ENCODE measurements at regions not wholly inside any gene's neighbourhood (a gene's known extent, or its start where the extent isn't known, plus 50 kb on each side); places are given as distances from the start of the nearest gene placed in this dataset.
A peak's percentile ranks its signal among the peaks of the same experiment; 100 is the strongest.

GRCh38 chr9:4380406-4380805, 80.5 kb upstream of the GLIS3 start:
- no peaks in the 10 kb centered on the region for H3K36me3 Mint-ChIP-seq
- H3K27ac Mint-ChIP-seq = no peak overlapping the region
- H3K4me3 Mint-ChIP-seq = no peak overlapping the region
- DNase-seq (ENCODE audit: low spot score) (no peak), ATAC-seq (no peak)
- POLR2A ChIA-PET = no interaction called here
- no peaks in the 10 kb centered on the region for H3K9me3 Mint-ChIP-seq
- TF ChIP-seq, protein P1, sequence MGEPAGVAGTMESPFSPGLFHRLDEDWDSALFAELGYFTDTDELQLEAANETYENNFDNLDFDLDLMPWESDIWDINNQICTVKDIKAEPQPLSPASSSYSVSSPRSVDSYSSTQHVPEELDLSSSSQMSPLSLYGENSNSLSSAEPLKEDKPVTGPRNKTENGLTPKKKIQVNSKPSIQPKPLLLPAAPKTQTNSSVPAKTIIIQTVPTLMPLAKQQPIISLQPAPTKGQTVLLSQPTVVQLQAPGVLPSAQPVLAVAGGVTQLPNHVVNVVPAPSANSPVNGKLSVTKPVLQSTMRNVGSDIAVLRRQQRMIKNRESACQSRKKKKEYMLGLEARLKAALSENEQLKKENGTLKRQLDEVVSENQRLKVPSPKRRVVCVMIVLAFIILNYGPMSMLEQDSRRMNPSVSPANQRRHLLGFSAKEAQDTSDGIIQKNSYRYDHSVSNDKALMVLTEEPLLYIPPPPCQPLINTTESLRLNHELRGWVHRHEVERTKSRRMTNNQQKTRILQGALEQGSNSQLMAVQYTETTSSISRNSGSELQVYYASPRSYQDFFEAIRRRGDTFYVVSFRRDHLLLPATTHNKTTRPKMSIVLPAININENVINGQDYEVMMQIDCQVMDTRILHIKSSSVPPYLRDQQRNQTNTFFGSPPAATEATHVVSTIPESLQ (CRISPR knock-in tag; IDR thresholded peaks at IDR 0.05) = no peak
- TF ChIP-seq NFE2L1 (CRISPR knock-in tag; IDR thresholded peaks at IDR 0.05) (no peak), MXD4 (CRISPR knock-in tag; IDR thresholded peaks at IDR 0.05; ENCODE audit: borderline replicate concordance) (no peak), TEAD1 (CRISPR knock-in tag; IDR thresholded peaks at IDR 0.05) (no peak), CBFB (CRISPR knock-in tag; IDR thresholded peaks at IDR 0.05; ENCODE audit: low read depth) (no peak), RELA (CRISPR knock-in tag; IDR thresholded peaks at IDR 0.05; ENCODE audit: borderline replicate concordance) (no peak)
- peaks cover 12% of the 10 kb centered on the region for H3K4me1 Mint-ChIP-seq
- H3K27me3 Mint-ChIP-seq (ENCODE audit: low read depth) = no peaks in the 10 kb centered on the region
- CTCF ChIA-PET = no interaction called here

DNA sequence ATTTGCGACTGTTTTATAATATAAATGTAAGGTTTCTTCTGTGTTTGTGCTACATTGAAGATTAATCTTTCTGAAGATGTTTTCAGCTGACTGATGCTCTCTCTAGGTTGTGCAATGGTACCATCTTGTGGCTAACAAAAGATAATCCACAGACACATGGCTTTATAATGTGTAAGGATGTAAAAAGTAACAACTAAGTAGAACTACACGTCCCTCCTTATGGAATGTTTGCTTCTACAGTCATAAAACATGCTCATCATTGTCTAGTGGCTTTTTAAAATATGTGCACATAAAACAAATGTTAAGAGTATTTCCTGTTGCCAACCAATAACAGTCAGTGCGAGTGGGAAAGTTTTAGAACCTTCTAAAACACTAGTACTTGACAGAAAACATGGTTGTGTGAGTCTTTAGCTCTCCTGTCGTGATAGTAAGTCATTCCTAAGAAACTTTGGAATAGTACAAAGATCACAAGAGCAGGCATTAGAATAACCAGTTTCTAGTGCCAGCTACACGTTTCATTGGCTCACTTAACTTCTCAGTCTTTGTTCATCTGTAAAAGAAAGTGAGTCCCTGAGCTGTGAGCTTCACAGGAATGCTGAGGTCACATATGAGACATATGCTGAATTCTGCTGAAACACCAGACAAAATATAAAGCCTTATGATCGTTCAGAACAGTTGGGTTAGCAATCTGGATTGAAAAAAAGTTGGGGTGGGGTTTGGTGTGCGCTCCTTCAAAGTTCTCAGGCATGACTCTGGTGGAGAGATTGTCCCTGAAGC, 75.7 kb upstream of the GLIS3 start:
- ChIA-PET CTCF (interaction anchor here (1.1 to 2.2 kb wide), 7 partner anchors 9 to 387 kb away, joined by 4 to 9 read pairs (median 5); no protein-coding TSS in a partner anchor), POLR2A (no interaction called here)
- no peak overlapping the region for H3K27ac Mint-ChIP-seq
- no peaks in the 10 kb centered on the region for H3K36me3 Mint-ChIP-seq
- peaks cover 12% of the 10 kb centered on the region for H3K4me1 Mint-ChIP-seq
- no peak overlapping the region for H3K4me3 Mint-ChIP-seq
- no peak for DNase-seq (ENCODE audit: low spot score)
- peak; percentile 38; the same call in 1 of the 2 replicates for ATAC-seq
- no peaks in the 10 kb centered on the region for H3K27me3 Mint-ChIP-seq (ENCODE audit: low read depth)
- H3K9me3 Mint-ChIP-seq = no peaks in the 10 kb centered on the region
- TF ChIP-seq NR3C1 (CRISPR knock-in tag; conservative IDR thresholded peaks at IDR 0.05; ENCODE audit: low read depth) = no peak
- TF ChIP-seq GABPB1 (CRISPR knock-in tag; IDR thresholded peaks at IDR 0.05) = no peak
- no peak for TF ChIP-seq FOXK1 (CRISPR knock-in tag; IDR thresholded peaks at IDR 0.05)
- TF ChIP-seq, protein P2, sequence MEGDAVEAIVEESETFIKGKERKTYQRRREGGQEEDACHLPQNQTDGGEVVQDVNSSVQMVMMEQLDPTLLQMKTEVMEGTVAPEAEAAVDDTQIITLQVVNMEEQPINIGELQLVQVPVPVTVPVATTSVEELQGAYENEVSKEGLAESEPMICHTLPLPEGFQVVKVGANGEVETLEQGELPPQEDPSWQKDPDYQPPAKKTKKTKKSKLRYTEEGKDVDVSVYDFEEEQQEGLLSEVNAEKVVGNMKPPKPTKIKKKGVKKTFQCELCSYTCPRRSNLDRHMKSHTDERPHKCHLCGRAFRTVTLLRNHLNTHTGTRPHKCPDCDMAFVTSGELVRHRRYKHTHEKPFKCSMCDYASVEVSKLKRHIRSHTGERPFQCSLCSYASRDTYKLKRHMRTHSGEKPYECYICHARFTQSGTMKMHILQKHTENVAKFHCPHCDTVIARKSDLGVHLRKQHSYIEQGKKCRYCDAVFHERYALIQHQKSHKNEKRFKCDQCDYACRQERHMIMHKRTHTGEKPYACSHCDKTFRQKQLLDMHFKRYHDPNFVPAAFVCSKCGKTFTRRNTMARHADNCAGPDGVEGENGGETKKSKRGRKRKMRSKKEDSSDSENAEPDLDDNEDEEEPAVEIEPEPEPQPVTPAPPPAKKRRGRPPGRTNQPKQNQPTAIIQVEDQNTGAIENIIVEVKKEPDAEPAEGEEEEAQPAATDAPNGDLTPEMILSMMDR (IDR thresholded peaks at IDR 0.05) = no peak
- TF ChIP-seq ZNF425 (CRISPR knock-in tag; conservative IDR thresholded peaks at IDR 0.05) = no peak
- TF ChIP-seq, protein P3, sequence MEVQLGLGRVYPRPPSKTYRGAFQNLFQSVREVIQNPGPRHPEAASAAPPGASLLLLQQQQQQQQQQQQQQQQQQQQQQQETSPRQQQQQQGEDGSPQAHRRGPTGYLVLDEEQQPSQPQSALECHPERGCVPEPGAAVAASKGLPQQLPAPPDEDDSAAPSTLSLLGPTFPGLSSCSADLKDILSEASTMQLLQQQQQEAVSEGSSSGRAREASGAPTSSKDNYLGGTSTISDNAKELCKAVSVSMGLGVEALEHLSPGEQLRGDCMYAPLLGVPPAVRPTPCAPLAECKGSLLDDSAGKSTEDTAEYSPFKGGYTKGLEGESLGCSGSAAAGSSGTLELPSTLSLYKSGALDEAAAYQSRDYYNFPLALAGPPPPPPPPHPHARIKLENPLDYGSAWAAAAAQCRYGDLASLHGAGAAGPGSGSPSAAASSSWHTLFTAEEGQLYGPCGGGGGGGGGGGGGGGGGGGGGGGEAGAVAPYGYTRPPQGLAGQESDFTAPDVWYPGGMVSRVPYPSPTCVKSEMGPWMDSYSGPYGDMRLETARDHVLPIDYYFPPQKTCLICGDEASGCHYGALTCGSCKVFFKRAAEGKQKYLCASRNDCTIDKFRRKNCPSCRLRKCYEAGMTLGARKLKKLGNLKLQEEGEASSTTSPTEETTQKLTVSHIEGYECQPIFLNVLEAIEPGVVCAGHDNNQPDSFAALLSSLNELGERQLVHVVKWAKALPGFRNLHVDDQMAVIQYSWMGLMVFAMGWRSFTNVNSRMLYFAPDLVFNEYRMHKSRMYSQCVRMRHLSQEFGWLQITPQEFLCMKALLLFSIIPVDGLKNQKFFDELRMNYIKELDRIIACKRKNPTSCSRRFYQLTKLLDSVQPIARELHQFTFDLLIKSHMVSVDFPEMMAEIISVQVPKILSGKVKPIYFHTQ (CRISPR knock-in tag; IDR thresholded peaks at IDR 0.05) = no peak
- TF ChIP-seq SMAD4 (CRISPR knock-in tag; IDR thresholded peaks at IDR 0.05) = no peak
- TF ChIP-seq EMX1 (CRISPR knock-in tag; IDR thresholded peaks at IDR 0.05) = no peak
- TF ChIP-seq ZMAT4 (CRISPR knock-in tag; IDR thresholded peaks at IDR 0.05) = no peak
- TF ChIP-seq HMGXB4 (CRISPR knock-in tag; IDR thresholded peaks at IDR 0.05) = no peak
- no peak for TF ChIP-seq PREB (CRISPR knock-in tag; IDR thresholded peaks at IDR 0.05; ENCODE audit: borderline replicate concordance)
- no peak for TF ChIP-seq NFE2L1 (CRISPR knock-in tag; IDR thresholded peaks at IDR 0.05)
- TF ChIP-seq ZNF423 (CRISPR knock-in tag; IDR thresholded peaks at IDR 0.05) = no peak
- no peak for TF ChIP-seq ZSCAN18 (CRISPR knock-in tag; IDR thresholded peaks at IDR 0.05)
